Mucosa of descending colon (tissue), 3 donors: ENCODE measurements at regions not wholly inside any gene's neighbourhood (a gene's known extent, or its start where the extent isn't known, plus 50 kb on each side); places are given as distances from the start of the nearest gene placed in this dataset.
A peak's percentile ranks its signal among the peaks of the same experiment; 100 is the strongest.
"Not testable (repeated sequence)": the region's sequence is repeated elsewhere in the genome, so short reads cannot be mapped to it uniquely, and the experiment has no call there.

Experiments used
- ATAC-seq: fragments of 200-7000 bp; cut with Tn5 transposase; one replicate; pipeline ENCODE4 v1.9.1; 2020; ENCODE audit warnings: mild to moderate bottlenecking, moderate library complexity
- DNase-seq, 3 donors: peaks; one replicate each; pipeline ENCODE4 v3.0.0-alpha.2; 2020
- H3K36me3 ChIP-seq: fragments of 200-600 bp; one replicate; pipeline ENCODE4 v1.8.0; 2021; ENCODE audit warnings: low read depth, mild to moderate bottlenecking
- H3K4me1 ChIP-seq: fragments of 200-600 bp; one replicate; pipeline ENCODE4 v1.8.0; 2021; ENCODE audit warnings: low read depth, mild to moderate bottlenecking
- H3K4me3 ChIP-seq: fragments of 200-600 bp; one replicate; pipeline ENCODE4 v1.8.0; 2021; ENCODE audit warnings: mild to moderate bottlenecking
- H3K9me3 ChIP-seq: fragments of 200-600 bp; one replicate; pipeline ENCODE4 v1.8.0; 2021; ENCODE audit warnings: mild to moderate bottlenecking
- CTCF ChIP-seq: fragments of 200-600 bp; IDR thresholded peaks from one replicate; pipeline ENCODE4 v1.8.0; 2022; ENCODE audit warnings: antibody characterized with exemption, mild to moderate bottlenecking
- intact Hi-C, 2 donors: fragments of 100-400 bp; cut with DNase I in 1 of 2; cut with micrococcal nuclease in 1 of 2; formaldehyde crosslinking; loops; one replicate each; pipeline versions ENCODE4 v1.11.0 to v1.11.1; 2022; cut with DNase I, micrococcal nuclease
- donor health status: DM: no; HTN: no; CAD: no; lungs with moderate emphysema.
- donor health status: DM: no; HTN: no; CAD: no.
- donor health status: DM: no; HTN: yes; CAD: no.

- no peak for TF ChIP-seq CTCF
- no peaks in the 10 kb centered on the region for H3K36me3 ChIP-seq
- H3K4me1 ChIP-seq, result peaks cover 5% of the 10 kb centered on the region
- no peak overlapping the region for H3K4me3 ChIP-seq
- intact Hi-C loops, result no loop called here
- DNase-seq, result no peak
- no peak for ATAC-seq
- peaks cover 7% of the 10 kb centered on the region for H3K9me3 ChIP-seq
Measured at GRCh38 chr6:131476362-131476761, 96.7 kb upstream of the ARG1 start.

GRCh38 chr6:131478740-131479211 lies 94.2 kb upstream of the ARG1 start:
- DNase-seq, result peak in 2 of 3 donors; percentile 35 to 36
- H3K4me3 ChIP-seq, H3K36me3 ChIP-seq, H3K4me1 ChIP-seq, intact Hi-C loops, ATAC-seq, H3K9me3 ChIP-seq: not testable (repeated sequence)

- Histone ChIP-seq H3K4me1 (no peaks in the 10 kb centered on the region), H3K4me3 (no peak overlapping the region), H3K36me3 (no peaks in the 10 kb centered on the region), H3K9me3 (no peaks in the 10 kb centered on the region)
- TF ChIP-seq CTCF, result no peak
- ATAC-seq (no peak), DNase-seq (no peak)
- intact Hi-C loops, result no loop called here
Measured at GRCh38 chr6:131486608-131487007, 86.4 kb upstream of the ARG1 start.

GRCh38 chr6:131488780-131489179 lies 84.2 kb upstream of the ARG1 start:
- intact Hi-C loops, result no loop called here
- DNase-seq, result no peak
- no peak for ATAC-seq
- TF ChIP-seq CTCF, result no peak
- no peaks in the 10 kb centered on the region for H3K36me3 ChIP-seq
- no peaks in the 10 kb centered on the region for H3K4me1 ChIP-seq
- H3K9me3 ChIP-seq, result no peaks in the 10 kb centered on the region
- no peak overlapping the region for H3K4me3 ChIP-seq

- H3K36me3 ChIP-seq, result no peaks in the 10 kb centered on the region
- intact Hi-C loops, result no loop called here
- no peak for TF ChIP-seq CTCF
- no peak overlapping the region for H3K4me3 ChIP-seq
- no peaks in the 10 kb centered on the region for H3K4me1 ChIP-seq
- no peaks in the 10 kb centered on the region for H3K9me3 ChIP-seq
- ATAC-seq, result no peak
- no peak for DNase-seq
Measured at GRCh38 chr6:131490441-131490840, 82.6 kb upstream of the ARG1 start.

GRCh38 chr6:131492932-131493573 lies 80.0 kb upstream of the ARG1 start:
- Histone ChIP-seq H3K4me1 (no peaks in the 10 kb centered on the region), H3K36me3 (no peaks in the 10 kb centered on the region), H3K9me3 (no peaks in the 10 kb centered on the region), H3K4me3 (no peak overlapping the region)
- intact Hi-C loops, result no loop called here
- ATAC-seq (no peak), DNase-seq (no peak)
- TF ChIP-seq CTCF, result no peak

- H3K36me3 ChIP-seq, ATAC-seq, H3K9me3 ChIP-seq, H3K4me1 ChIP-seq, intact Hi-C loops, DNase-seq, H3K4me3 ChIP-seq: not testable (repeated sequence)
Measured at GRCh38 chr6:131504387-131504786, 68.6 kb upstream of the ARG1 start.
